HG02943 (cell line): ENCODE measurements at regions not wholly inside any gene's neighbourhood (a gene's known extent, or its start where the extent isn't known, plus 50 kb on each side); places are given as distances from the start of the nearest gene placed in this dataset.
"Not testable (repeated sequence)": the region's sequence is repeated elsewhere in the genome, so short reads cannot be mapped to it uniquely, and the experiment has no call there.

Experiments
- ATAC-seq: cut with Tn5 transposase; IDR thresholded peaks from one replicate; pipeline ENCODE4 v1.9.1; 2021; ENCODE audit warnings: mild to moderate bottlenecking, low read depth, moderate library complexity; ENCODE audit not compliant: unreplicated experiment

- ATAC-seq, result no peak
Observed at GRCh38 chrX:774536-774935, 143.9 kb downstream of the SHOX start.

- no peak for ATAC-seq
Observed at GRCh38 chrX:773292-774025, 142.9 kb downstream of the SHOX start.

DNA sequence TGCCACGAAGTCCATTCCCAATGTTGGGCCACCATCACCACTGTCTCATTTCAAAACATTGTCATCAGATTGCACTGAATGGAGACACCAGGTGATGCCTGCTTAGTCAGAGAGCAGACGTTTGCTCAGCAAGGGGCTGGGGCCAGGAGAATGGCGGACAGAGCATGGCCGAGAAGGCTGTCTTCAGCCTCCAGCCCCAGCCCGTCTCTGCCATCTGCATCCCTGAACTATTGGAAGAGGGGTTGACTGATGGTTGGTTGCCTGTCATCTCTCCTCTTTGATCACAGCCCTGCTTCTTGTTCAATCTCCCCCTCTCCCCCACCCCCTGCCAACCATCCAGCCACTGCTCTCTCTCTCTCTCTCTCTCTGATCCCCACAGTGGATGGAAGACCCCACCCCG lies 140.9 kb downstream of the SHOX start:
- no peak for ATAC-seq

- no peak for ATAC-seq
Observed at GRCh38 chrX:769796-770195, 139.2 kb downstream of the SHOX start.

- no peak for ATAC-seq
Observed at GRCh38 chrX:768596-768995, 138.0 kb downstream of the SHOX start.

GRCh38 chrX:758917-759316 lies 128.3 kb downstream of the SHOX start:
- no peak for ATAC-seq

DNA sequence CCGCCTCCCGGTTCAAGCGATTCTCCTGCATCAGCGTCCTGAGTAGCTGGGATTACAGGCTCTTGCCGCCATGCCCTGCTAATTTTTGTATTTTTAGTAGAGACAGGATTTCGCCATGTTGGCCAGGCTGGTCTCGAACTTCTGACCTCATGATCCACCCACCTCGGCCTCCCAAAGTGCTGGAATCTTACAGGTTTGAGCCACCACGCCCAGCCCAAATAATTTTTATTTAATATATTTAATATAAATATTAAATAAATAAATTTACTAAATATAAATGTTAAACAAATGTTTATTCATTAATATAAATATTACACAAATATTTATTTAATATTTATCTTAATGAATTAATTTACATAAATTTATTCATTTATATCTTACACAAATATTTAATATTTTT lies 120.2 kb downstream of the SHOX start:
- ATAC-seq, result no peak

DNA sequence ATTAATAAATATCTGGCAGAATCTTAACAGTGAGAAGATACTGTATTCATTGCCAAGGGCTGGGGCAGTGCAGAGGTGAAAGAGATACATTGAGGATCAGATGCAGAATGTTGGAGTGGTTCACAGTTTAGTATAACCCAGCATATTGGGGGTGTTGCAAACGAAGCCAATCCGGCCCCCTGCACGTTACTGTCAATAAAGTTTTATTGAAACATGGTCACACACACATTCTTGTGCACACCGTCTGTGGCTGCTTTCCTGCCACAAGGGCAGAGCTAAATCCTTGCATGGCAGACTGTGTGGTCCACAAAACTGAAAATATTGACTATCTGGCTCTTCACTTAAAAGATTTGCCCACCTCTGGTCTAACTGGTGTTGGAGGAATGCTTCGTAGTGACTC lies 119.7 kb downstream of the SHOX start:
- no peak for ATAC-seq

DNA sequence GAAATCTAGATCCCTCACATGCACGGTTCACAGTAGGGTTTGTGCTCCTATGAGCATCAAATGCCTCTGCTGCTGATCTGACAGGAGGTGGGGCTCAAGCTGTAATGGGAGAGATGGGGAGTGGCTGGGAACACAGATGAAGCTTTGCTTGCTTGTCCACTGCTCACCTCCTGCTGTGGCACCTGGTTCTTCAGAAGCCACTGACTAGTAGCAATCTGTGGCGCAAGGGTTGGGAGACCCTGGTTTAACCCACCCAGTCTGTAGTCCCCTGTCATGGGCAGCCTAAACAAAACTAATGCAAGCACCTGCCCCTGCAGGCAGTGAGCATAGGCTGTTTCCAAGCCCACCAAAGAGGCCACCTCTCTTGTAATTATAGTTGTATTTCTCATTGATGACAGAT lies 116.6 kb downstream of the SHOX start:
- no peak for ATAC-seq

GRCh38 chrX:739611-740010 lies 109.0 kb downstream of the SHOX start:
- ATAC-seq, result no peak

- ATAC-seq, result not testable (repeated sequence)
Observed at GRCh38 chrX:737021-737420, 106.4 kb downstream of the SHOX start.

DNA sequence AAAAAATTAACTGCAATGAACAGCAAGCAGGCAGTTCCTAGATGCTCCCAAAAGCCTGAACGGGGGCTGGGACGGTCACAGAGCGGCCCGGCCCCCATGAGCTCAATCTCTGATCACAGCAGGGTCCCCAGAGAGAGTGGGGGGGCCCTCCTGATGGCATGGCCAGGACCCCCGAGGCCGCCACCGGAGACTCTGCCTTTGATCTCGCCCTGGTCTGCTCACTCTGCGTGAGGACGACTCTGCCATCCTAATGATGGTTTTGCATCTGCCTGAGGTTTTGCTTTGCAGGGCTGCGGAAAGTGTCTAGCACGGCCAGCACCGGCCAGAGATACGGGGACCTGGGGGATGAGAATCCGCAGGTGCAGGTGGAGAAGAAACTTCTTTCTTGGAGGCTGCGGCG lies 103.8 kb downstream of the SHOX start:
- ATAC-seq, result no peak

DNA sequence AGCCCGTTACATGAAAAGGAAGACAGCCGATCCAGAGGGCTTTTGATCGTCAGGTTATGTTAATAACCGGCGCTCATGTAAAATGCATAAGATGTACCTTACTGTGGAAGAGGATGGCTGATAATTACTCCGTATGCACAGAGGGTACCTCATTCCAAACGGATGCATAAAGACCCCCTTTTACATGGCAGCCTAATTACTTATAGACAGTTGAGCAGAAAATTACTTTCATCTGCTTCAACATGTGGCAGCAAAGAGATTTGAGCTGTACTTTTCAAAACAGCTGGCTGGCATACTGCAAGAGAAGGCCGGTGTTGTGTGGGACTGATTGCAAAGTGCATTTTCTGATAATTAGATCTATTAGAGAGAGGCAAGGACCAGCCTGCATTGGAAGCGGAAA lies 103.4 kb downstream of the SHOX start:
- ATAC-seq, result no peak

- no peak for ATAC-seq
Observed at GRCh38 chrX:729583-730409, 99.2 kb downstream of the SHOX start.

- ATAC-seq, result not testable (repeated sequence)
Observed at GRCh38 chrX:729101-729500, 98.5 kb downstream of the SHOX start.

DNA sequence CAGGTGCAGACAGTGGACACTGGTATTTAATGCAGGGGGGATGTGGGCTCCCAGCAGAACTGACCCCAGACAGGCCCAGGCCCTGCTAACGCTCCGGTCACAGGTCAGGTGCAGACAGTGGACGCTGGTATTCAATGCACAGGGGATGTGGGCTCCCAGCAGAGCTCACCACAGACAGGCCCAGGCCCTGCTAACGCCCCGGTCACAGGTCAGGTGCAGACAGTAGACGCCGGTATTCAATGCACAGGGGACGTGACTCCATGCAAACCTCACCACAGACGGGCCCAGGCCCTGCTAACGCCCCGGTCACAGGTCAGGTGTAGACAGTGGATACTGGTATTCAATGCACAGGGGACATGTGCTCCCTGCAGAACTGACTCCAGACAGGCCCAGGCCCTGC lies 98.0 kb downstream of the SHOX start:
- ATAC-seq, result not testable (repeated sequence)

DNA sequence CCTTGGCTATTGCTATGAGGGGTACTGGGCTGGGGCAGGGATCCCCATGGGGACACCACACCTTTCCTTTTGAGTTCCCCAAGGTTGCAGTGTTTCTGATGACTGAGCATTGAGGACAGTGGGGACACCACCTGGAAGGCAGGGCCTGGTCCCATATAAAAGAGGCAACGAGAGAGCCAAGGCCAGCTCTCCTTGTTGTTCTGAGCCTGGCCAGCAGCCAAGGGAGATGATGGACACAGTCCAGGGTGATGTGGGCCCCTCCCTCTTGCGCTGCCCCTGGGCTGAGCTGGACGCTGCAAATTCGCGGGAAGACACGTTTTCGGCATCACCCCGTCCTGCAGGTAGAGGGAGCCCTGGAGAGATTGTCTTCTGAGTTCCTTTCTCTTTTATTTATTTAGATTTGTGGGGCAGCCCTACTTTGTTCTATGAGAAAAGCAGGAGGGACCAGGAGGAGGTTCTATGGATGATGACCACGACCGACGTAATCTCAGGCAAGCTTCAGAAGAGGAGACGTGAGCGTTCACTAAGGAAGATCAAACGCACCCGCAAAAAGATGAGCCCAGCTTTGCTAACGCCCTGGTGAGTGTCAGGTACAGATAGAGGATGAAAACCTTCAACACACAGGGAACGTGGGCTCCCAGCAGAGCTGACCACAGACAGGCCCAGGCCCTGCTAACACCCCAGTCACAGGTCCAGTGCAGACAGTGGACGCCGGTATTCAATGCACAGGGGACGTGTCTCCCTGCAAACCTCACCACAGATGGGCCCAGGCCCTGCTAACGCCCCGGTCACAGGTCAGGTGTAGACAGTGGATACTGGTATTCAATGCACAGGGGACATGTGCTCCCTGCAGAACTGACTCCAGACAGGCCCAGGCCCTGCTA lies 97.4 kb downstream of the SHOX start:
- no peak for ATAC-seq

- no peak for ATAC-seq
Observed at GRCh38 chrX:725971-726370, 95.4 kb downstream of the SHOX start.

GRCh38 chrX:724256-724655 lies 93.7 kb downstream of the SHOX start:
- ATAC-seq, result no peak

GRCh38 chrX:723781-724180 lies 93.2 kb downstream of the SHOX start:
- ATAC-seq, result no peak

- no peak for ATAC-seq
Observed at GRCh38 chrX:721354-721753, 90.8 kb downstream of the SHOX start.
